ENCODE measurements at regions not wholly inside any gene's neighbourhood (a gene's known extent, or its start where the extent isn't known, plus 50 kb on each side); places are given as distances from the start of the nearest gene placed in this dataset.

- TF ChIP-seq, protein P1, sequence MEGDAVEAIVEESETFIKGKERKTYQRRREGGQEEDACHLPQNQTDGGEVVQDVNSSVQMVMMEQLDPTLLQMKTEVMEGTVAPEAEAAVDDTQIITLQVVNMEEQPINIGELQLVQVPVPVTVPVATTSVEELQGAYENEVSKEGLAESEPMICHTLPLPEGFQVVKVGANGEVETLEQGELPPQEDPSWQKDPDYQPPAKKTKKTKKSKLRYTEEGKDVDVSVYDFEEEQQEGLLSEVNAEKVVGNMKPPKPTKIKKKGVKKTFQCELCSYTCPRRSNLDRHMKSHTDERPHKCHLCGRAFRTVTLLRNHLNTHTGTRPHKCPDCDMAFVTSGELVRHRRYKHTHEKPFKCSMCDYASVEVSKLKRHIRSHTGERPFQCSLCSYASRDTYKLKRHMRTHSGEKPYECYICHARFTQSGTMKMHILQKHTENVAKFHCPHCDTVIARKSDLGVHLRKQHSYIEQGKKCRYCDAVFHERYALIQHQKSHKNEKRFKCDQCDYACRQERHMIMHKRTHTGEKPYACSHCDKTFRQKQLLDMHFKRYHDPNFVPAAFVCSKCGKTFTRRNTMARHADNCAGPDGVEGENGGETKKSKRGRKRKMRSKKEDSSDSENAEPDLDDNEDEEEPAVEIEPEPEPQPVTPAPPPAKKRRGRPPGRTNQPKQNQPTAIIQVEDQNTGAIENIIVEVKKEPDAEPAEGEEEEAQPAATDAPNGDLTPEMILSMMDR (IDR thresholded peaks at IDR 0.05; ENCODE audit: low read depth, low read length, missing input control) = no peak
- TF ChIP-seq, protein P2, sequence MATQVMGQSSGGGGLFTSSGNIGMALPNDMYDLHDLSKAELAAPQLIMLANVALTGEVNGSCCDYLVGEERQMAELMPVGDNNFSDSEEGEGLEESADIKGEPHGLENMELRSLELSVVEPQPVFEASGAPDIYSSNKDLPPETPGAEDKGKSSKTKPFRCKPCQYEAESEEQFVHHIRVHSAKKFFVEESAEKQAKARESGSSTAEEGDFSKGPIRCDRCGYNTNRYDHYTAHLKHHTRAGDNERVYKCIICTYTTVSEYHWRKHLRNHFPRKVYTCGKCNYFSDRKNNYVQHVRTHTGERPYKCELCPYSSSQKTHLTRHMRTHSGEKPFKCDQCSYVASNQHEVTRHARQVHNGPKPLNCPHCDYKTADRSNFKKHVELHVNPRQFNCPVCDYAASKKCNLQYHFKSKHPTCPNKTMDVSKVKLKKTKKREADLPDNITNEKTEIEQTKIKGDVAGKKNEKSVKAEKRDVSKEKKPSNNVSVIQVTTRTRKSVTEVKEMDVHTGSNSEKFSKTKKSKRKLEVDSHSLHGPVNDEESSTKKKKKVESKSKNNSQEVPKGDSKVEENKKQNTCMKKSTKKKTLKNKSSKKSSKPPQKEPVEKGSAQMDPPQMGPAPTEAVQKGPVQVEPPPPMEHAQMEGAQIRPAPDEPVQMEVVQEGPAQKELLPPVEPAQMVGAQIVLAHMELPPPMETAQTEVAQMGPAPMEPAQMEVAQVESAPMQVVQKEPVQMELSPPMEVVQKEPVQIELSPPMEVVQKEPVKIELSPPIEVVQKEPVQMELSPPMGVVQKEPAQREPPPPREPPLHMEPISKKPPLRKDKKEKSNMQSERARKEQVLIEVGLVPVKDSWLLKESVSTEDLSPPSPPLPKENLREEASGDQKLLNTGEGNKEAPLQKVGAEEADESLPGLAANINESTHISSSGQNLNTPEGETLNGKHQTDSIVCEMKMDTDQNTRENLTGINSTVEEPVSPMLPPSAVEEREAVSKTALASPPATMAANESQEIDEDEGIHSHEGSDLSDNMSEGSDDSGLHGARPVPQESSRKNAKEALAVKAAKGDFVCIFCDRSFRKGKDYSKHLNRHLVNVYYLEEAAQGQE (IDR thresholded peaks at IDR 0.05) = no peak
- no peak for TF ChIP-seq RAD21 (IDR thresholded peaks at IDR 0.05)
- no peak for TF ChIP-seq YY1 (IDR thresholded peaks at IDR 0.05)
- TF ChIP-seq RXRA (IDR thresholded peaks at IDR 0.05) = no peak
- no peak for TF ChIP-seq GABPA (IDR thresholded peaks at IDR 0.05 in 1 of 2, conservative IDR thresholded peaks at IDR 0.05 in 1 of 2)
Observed at GRCh38 chr17:13705221-13705620, 103.5 kb upstream of the HS3ST3A1 start.
